T-cell (primary cell): ENCODE measurements at regions not wholly inside any gene's neighbourhood (a gene's known extent, or its start where the extent isn't known, plus 50 kb on each side); places are given as distances from the start of the nearest gene placed in this dataset.

ENCODE experiments used
- ATAC-seq, 4 experiments: fragments of 200-7000 bp in 3 of 4; fragments of 150-1000 bp in 1 of 4; cut with Tn5 transposase; replicated peaks in 1 of 4; 1 replicate in 3 of 4; 2 replicates in 1 of 4; pipeline ENCODE4 v1.10.0; 2021; ENCODE audit warnings: moderate library complexity in 3 of 4, mild to moderate bottlenecking in 2 of 4, moderate number of reproducible peaks in 1 of 4
- CTCF ChIA-PET, 2 donors: fragments of 300-600 bp; sonication (Branson Sonifier 250); formaldehyde crosslinking; loops; one replicate each; lab custom pipeline; 2022; ENCODE audit warnings: antibody characterized with exemption in 2 of 2; lab: Charles Lee
- POLR2A ChIA-PET, 2 donors: fragments of 300-600 bp; sonication (Branson Sonifier 250); formaldehyde crosslinking; loops; one replicate each; lab custom pipeline; 2022; ENCODE audit warnings: antibody characterized with exemption in 2 of 2; lab: Charles Lee
- DNase-seq, 35 experiments: peaks; one replicate each; pipeline versions ENCODE4 v3.0.0 to v3.0.0-alpha.2; 2013 to 2023
- H3K27ac ChIP-seq: one replicate; pipeline ENCODE4 v1.5.1; 2013; ENCODE audit warnings: low read length
- H3K27me3 ChIP-seq, 2 experiments: replicated peaks in 1 of 2; 1 replicate in 1 of 2; 2 replicates in 1 of 2; pipeline versions ENCODE4 v1.6.1 to v1.7.0; 2013; ENCODE audit warnings: low read length in 1 of 2, mixed read lengths in 1 of 2; ENCODE audit not compliant: control insufficient read depth in 2 of 2, insufficient read depth in 2 of 2; ENCODE audit errors: extremely low read depth in 1 of 2
- H3K36me3 ChIP-seq, 2 donors: 1 replicate in 1 of 2; 2 replicates in 1 of 2; pipeline versions ENCODE4 v1.6.1 to v1.7.0; 2013; ENCODE audit warnings: low read length in 1 of 2; ENCODE audit not compliant: control insufficient read depth in 2 of 2, insufficient read depth in 1 of 2; ENCODE audit errors: extremely low read depth in 1 of 2
- H3K4me1 ChIP-seq, 2 experiments: 1 replicate in 1 of 2; 2 replicates in 1 of 2; pipeline versions ENCODE4 v1.6.1 to v1.7.0; 2013; ENCODE audit warnings: low read length in 2 of 2, mixed read lengths in 1 of 2; ENCODE audit not compliant: insufficient read depth in 2 of 2, control insufficient read depth in 1 of 2; ENCODE audit errors: extremely low read depth in 1 of 2
- H3K4me3 ChIP-seq, 2 donors: 1 replicate in 1 of 2; 2 replicates in 1 of 2; pipeline versions ENCODE4 v1.5.1 to v1.7.0; 2013; ENCODE audit warnings: mild to moderate bottlenecking in 2 of 2, low read length in 1 of 2, moderate library complexity in 1 of 2; ENCODE audit not compliant: control insufficient read depth in 1 of 2; ENCODE audit errors: extremely low read depth in 1 of 2
- H3K9me3 ChIP-seq: 2 replicates; pipeline ENCODE4 v1.7.0; 2013
- H3K27ac Mint-ChIP-seq, 2 donors: one replicate each; pipeline ENCODE4 v1.8.0; 2020 to 2021; ENCODE audit warnings: mild to moderate bottlenecking in 2 of 2, mixed read lengths in 2 of 2
- H3K27me3 Mint-ChIP-seq, 2 donors: one replicate each; pipeline ENCODE4 v1.8.0; 2021 to 2022; ENCODE audit warnings: mixed read lengths in 2 of 2
- H3K36me3 Mint-ChIP-seq: one replicate; pipeline ENCODE4 v1.8.0; 2021; ENCODE audit warnings: mixed read lengths
- H3K4me1 Mint-ChIP-seq, 3 donors: one replicate each; pipeline ENCODE4 v1.8.0; 2020 to 2022; ENCODE audit warnings: mixed read lengths in 3 of 3, mild to moderate bottlenecking in 1 of 3
- H3K4me3 Mint-ChIP-seq, 3 donors: one replicate each; pipeline ENCODE4 v1.8.0; 2020 to 2022; ENCODE audit warnings: mild to moderate bottlenecking in 3 of 3, mixed read lengths in 3 of 3, moderate library complexity in 3 of 3
- H3K9me3 Mint-ChIP-seq, 3 donors: one replicate each; pipeline ENCODE4 v1.8.0; 2020 to 2022; ENCODE audit warnings: mixed read lengths in 3 of 3
- WGBS: methylation state at CpG from one replicate; pipeline ENCODE4 v1.1.5; 2013; ENCODE audit warnings: missing lambda C conversion rate; ENCODE audit not compliant: insufficient coverage; 5-methylcytosine and 5-hydroxymethylcytosine counted together

DNA sequence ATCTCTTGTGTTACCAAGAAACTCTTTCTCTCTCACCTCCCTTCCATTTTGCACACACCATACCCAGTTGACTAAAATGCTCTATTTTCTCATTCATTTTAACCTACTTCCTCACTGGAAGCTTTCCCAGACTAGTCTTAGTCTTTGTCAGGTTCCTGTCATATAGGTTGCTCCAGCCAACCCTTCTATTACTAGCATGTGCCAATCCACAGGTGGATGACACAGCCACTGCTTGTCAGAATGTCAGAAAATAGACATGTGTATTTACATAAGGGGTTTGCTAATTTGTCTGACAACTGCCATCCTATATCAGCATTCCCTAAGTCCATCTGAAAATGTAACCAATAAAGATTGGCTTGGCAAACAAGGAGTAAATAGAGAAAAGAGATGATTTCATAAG is 239.2 kb upstream of the SMIM31 start:
- H3K4me1 ChIP-seq = no peaks in the 10 kb centered on the region
- CTCF ChIA-PET = interaction anchor here in 1 of 2 donors (1.2 kb wide), 1 partner anchor 260 kb away, joined by 3 read pairs; no protein-coding TSS in a partner anchor
- no peak for DNase-seq
- Mint-ChIP-seq H3K27me3 (no peaks in the 10 kb centered on the region), H3K4me1 (no peaks in the 10 kb centered on the region), H3K36me3 (no peaks in the 10 kb centered on the region), H3K4me3 (no peak overlapping the region), H3K9me3 (peaks cover 0 to 9% (median 0%) of the 10 kb centered on the region in 3 donors), H3K27ac (no peak overlapping the region)
- no peaks in the 10 kb centered on the region for H3K27me3 ChIP-seq
- no peak for ATAC-seq
- no peaks in the 10 kb centered on the region for H3K9me3 ChIP-seq
- POLR2A ChIA-PET = no interaction called here
- H3K27ac ChIP-seq = no peak overlapping the region
- no peaks in the 10 kb centered on the region for H3K36me3 ChIP-seq
- no peak overlapping the region for H3K4me3 ChIP-seq

DNA sequence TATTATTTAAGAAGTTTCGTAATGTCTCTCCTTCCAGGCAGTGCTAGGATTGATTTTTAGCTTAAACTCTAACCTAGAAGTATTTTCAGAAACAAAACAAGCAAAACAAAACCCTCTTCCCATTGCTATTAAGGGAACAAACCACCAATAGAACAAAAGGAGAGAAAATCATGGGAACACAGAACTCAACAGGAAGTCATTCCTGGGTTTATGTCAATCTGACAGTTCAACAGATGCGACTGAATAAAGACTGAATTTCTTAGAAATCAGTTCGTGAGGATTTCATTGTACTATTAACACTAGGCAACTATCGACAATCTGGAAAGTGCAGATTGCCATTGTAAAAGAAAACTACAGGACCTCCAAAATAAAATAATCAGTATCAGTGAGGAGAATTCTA is 229.1 kb upstream of the SMIM31 start:
- 40% methylated on average over 1 of the region's 4 CpGs for WGBS
- peaks cover 0 to 3% (median 2%) of the 10 kb centered on the region in 3 donors for H3K9me3 Mint-ChIP-seq
- ChIA-PET POLR2A (no interaction called here), CTCF (no interaction called here)
- H3K4me1 Mint-ChIP-seq = no peaks in the 10 kb centered on the region
- no peaks in the 10 kb centered on the region for H3K36me3 Mint-ChIP-seq
- Histone ChIP-seq H3K27me3 (no peaks in the 10 kb centered on the region), H3K9me3 (no peaks in the 10 kb centered on the region), H3K27ac (no peak overlapping the region), H3K4me3 (no peak overlapping the region), H3K36me3 (no peaks in the 10 kb centered on the region), H3K4me1 (no peaks in the 10 kb centered on the region)
- no peak for DNase-seq
- no peak for ATAC-seq
- H3K4me3 Mint-ChIP-seq = no peak overlapping the region
- no peaks in the 10 kb centered on the region for H3K27me3 Mint-ChIP-seq
- H3K27ac Mint-ChIP-seq = no peak overlapping the region

DNA sequence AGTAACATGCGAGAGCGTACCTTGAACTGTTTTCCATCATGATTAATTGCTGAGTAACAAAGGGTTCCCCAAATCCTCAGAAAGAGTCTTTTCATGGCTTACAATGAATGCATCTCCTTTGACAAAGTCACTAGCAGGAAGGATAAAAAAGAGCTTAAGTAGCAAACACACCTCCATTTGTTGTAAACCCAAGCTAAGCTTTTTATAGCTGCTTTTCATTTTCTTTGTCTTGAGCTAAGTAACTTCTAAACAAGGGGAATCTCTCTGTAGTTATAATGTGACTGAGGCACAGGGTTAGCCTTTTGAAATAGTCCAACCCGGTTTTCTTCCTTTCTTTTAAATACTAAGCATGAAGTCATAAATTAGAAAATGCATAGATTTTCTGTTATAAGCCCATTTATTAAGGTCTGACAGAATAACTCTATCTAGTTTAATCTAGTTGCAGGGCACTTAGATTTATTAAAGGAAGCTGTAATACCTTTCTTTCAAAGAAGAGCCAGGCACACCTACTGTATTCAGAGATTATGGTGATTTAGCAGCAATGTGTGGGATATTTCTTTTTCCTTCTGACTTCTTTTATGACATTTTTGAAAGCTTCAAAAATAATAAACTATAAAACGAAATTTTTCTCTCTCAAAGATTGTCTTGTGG is 226.9 kb upstream of the SMIM31 start:
- DNase-seq (no peak), ATAC-seq (no peak)
- no peak overlapping the region for H3K27ac ChIP-seq
- Mint-ChIP-seq H3K9me3 (peaks cover 2 to 8% (median 3%) of the 10 kb centered on the region in 3 donors), H3K4me3 (no peak overlapping the region), H3K27me3 (no peaks in the 10 kb centered on the region), H3K36me3 (no peaks in the 10 kb centered on the region), H3K4me1 (no peaks in the 10 kb centered on the region), H3K27ac (no peak overlapping the region)
- no peak overlapping the region for H3K4me3 ChIP-seq
- no peaks in the 10 kb centered on the region for H3K9me3 ChIP-seq
- ChIA-PET CTCF (no interaction called here), POLR2A (no interaction called here)
- H3K27me3 ChIP-seq = no peaks in the 10 kb centered on the region
- no CpG with 5 or more reads among the region's 4 CpGs for WGBS
- no peaks in the 10 kb centered on the region for H3K36me3 ChIP-seq
- H3K4me1 ChIP-seq = no peaks in the 10 kb centered on the region

DNA sequence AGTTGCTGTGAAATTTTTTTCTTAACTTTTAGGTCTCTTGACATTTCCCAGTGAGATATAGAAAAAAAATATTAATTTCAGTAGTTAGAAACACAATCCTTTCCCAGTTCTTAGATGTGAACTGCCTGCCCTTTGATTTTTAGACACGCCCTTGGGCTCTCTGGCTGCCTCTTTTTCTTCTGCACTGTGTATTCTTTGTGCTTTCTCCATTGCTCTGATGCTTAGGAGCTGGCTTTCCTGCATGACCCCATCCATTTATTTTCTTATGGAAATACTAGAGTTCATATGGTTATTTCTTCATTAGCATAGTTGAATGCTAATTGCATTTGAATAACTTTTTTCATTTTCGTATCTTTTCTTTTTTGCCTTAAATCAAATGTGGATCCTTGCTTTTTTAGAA is 224.9 kb upstream of the SMIM31 start:
- ChIA-PET CTCF (no interaction called here), POLR2A (no interaction called here)
- Mint-ChIP-seq H3K27me3 (no peaks in the 10 kb centered on the region), H3K27ac (no peak overlapping the region), H3K9me3 (peaks cover 2 to 5% (median 3%) of the 10 kb centered on the region in 3 donors), H3K4me1 (no peaks in the 10 kb centered on the region), H3K4me3 (no peak overlapping the region), H3K36me3 (no peaks in the 10 kb centered on the region)
- Histone ChIP-seq H3K36me3 (no peaks in the 10 kb centered on the region), H3K27ac (no peak overlapping the region), H3K27me3 (no peaks in the 10 kb centered on the region), H3K4me3 (no peak overlapping the region), H3K9me3 (no peaks in the 10 kb centered on the region), H3K4me1 (no peaks in the 10 kb centered on the region)
- no CpG with 5 or more reads among the region's 2 CpGs for WGBS
- DNase-seq = no peak
- no peak for ATAC-seq

DNA sequence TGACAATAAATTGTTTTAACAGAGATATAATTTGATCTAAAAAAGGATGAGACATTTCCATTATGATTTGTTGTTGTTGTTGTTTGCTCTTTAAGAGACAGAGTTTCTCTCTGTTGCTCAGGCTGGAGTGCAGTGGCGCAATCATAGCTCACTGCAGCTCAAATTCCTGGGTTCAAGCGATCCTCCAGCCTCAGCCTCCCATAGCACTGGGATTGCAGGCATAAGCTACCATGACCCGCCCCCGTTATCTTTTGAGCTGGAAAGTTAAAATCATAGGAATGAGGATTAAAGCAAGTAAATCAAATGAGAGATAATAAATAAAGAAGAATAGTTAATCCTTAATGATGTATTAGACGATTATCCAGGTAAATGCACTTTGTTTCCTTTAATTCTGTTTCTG is 224.4 kb upstream of the SMIM31 start:
- no peaks in the 10 kb centered on the region for H3K9me3 ChIP-seq
- H3K27ac ChIP-seq = no peak overlapping the region
- peaks cover 2 to 5% (median 3%) of the 10 kb centered on the region in 3 donors for H3K9me3 Mint-ChIP-seq
- no peaks in the 10 kb centered on the region for H3K4me1 ChIP-seq
- DNase-seq = no peak
- no peaks in the 10 kb centered on the region for H3K36me3 Mint-ChIP-seq
- H3K36me3 ChIP-seq = no peaks in the 10 kb centered on the region
- CTCF ChIA-PET = no interaction called here
- no CpG with 5 or more reads among the region's 5 CpGs for WGBS
- POLR2A ChIA-PET = no interaction called here
- no peak overlapping the region for H3K4me3 ChIP-seq
- H3K27me3 Mint-ChIP-seq = no peaks in the 10 kb centered on the region
- no peak overlapping the region for H3K4me3 Mint-ChIP-seq
- ATAC-seq = no peak
- no peaks in the 10 kb centered on the region for H3K4me1 Mint-ChIP-seq
- no peak overlapping the region for H3K27ac Mint-ChIP-seq
- H3K27me3 ChIP-seq = no peaks in the 10 kb centered on the region

DNA sequence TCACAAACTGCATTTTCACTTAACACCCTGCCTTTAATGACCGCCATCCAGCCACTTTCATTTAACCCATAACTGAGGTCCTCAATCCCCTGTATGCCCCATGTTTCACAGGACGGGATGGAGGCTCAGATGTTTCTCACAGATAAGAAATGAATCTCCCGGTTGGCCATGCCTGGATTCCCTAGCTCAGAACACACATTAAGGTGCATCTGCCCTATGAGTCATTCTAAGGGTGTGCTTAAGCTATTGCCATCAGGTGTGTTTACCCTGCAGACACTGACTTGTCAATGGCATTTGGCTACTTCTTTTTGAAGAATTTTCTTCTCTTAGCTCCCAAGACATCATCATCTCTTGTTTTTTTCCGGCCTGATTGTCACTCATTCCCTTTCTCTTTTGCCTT is 222.6 kb upstream of the SMIM31 start:
- Mint-ChIP-seq H3K27me3 (no peaks in the 10 kb centered on the region), H3K27ac (no peak overlapping the region), H3K36me3 (no peaks in the 10 kb centered on the region), H3K9me3 (peaks cover 2 to 5% (median 3%) of the 10 kb centered on the region in 3 donors), H3K4me3 (no peak overlapping the region), H3K4me1 (no peaks in the 10 kb centered on the region)
- Histone ChIP-seq H3K36me3 (no peaks in the 10 kb centered on the region), H3K4me1 (no peaks in the 10 kb centered on the region), H3K4me3 (no peak overlapping the region), H3K27me3 (no peaks in the 10 kb centered on the region), H3K9me3 (no peaks in the 10 kb centered on the region), H3K27ac (no peak overlapping the region)
- 73% methylated on average over 4 of the region's 4 CpGs for WGBS
- ATAC-seq = no peak
- POLR2A ChIA-PET = no interaction called here
- no peak for DNase-seq
- CTCF ChIA-PET = no interaction called here

DNA sequence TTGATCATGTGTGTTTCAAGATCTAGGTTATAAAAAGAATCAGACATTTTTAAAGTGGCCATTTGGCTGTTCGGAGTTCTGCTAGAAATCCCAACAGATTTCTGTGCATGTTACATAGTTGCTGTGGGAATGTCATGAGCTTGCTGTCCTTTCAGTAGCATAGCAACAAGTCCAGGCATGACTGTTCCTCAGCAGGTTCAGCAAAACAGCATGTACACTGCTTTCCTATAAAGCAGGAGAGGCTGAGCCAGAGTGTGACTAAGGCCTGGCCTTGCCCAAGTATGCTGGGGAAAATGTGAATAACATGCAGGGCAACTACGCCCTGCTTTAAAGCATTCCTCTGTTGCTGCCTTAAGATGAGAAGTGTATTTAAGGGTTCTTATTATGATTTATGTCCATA is 217.1 kb upstream of the SMIM31 start:
- no peak overlapping the region for H3K4me3 Mint-ChIP-seq
- no peak overlapping the region for H3K27ac ChIP-seq
- no peaks in the 10 kb centered on the region for H3K4me1 ChIP-seq
- no peak overlapping the region for H3K27ac Mint-ChIP-seq
- H3K9me3 ChIP-seq = peaks cover 2% of the 10 kb centered on the region
- no peaks in the 10 kb centered on the region for H3K4me1 Mint-ChIP-seq
- peaks cover 0 to 4% of the 10 kb centered on the region in 2 donors for H3K27me3 Mint-ChIP-seq
- ChIA-PET CTCF (no interaction called here), POLR2A (no interaction called here)
- WGBS = 100% methylated on average over 1 of the region's 2 CpGs
- peaks cover 6 to 11% (median 6%) of the 10 kb centered on the region in 3 donors for H3K9me3 Mint-ChIP-seq
- no peak overlapping the region for H3K4me3 ChIP-seq
- no peaks in the 10 kb centered on the region for H3K36me3 ChIP-seq
- ATAC-seq = no peak
- H3K27me3 ChIP-seq = no peaks in the 10 kb centered on the region
- no peak for DNase-seq
- no peaks in the 10 kb centered on the region for H3K36me3 Mint-ChIP-seq
